HUDEP-2 (cell line): ENCODE measurements at regions not wholly inside any gene's neighbourhood (a gene's known extent, or its start where the extent isn't known, plus 50 kb on each side); places are given as distances from the start of the nearest gene placed in this dataset.

Experiments used
- DNase-seq, 76 experiments: peaks; one replicate each; lab custom pipeline; 2025; ENCODE audit not compliant: unreplicated experiment in 76 of 76; lab: John Stamatoyannopoulos, UW

DNA sequence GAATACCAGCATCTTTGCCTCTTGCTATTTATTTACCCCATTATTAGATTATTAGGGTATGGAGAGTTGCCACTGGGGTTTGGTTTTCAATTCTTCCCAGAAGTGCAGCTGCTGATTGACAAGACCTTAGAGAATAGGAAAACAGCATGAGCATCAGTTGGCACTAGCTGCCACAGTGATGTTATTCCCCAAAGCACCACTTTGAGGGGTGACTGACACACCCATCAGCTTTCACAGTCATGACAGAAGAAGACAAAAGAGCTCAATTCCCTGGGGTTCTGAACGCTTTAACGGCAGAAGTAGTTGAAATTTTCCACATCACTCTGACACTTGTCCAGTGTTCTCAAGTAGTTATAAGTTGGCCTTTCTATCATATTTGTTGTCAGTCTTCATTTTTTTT is 55.0 kb upstream of the NR3C2 start:
- no peak for DNase-seq

DNA sequence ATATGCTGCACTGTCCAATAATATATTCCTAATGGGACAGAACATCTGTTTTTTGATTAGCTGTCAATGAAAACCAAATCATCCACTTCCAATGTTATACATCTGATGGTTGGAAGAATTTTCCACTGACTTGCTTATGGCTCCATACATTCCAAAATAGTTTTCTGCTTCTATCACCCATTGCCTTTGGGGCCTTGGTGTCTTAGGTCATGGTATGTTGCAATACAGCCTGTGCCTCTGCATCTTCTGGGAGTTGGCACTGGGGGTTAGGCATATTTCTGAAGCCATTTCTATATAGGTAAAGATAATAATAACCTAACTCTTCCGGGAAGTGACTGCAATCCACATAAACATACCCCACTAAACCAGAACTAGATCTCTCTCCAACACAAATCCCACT is 53.2 kb upstream of the NR3C2 start:
- DNase-seq = no peak
